Endothelial cell of umbilical vein (primary cell): ENCODE measurements at regions not wholly inside any gene's neighbourhood (a gene's known extent, or its start where the extent isn't known, plus 50 kb on each side); places are given as distances from the start of the nearest gene placed in this dataset.

Source experiments
- BruUV-seq: library from RNA; stranded (reverse); fragments of 400-500 nt; replicated peaks from 2 replicates; lab custom pipeline; 2021; lab: Mats Ljungman, UMichigan
- CTCF ChIA-PET: fragments of 300-600, 350-600 bp; sonication (Branson Sonifier 250); formaldehyde crosslinking; loops from one replicate; lab custom pipeline; 2021; ENCODE audit warnings: antibody characterized with exemption, inconsistent platforms; lab: Charles Lee
- POLR2A ChIA-PET: fragments of 300-600, 350-600 bp; sonication (Branson Sonifier 250); formaldehyde crosslinking; loops from one replicate; lab custom pipeline; 2021; ENCODE audit warnings: antibody characterized with exemption, inconsistent platforms; lab: Charles Lee
- DNase-seq: peaks from one replicate; pipeline ENCODE4 v3.0.0-alpha.2; 2011; ENCODE audit warnings: low read depth, low spot score
- FAIRE-seq: peaks from 2 replicates; lab custom pipeline; 2011; peaks lifted over from hg19 to GRCh38; lab: Jason Lieb, UNC
- H2AFZ ChIP-seq: 2 replicates; pipeline ENCODE4 v1.6.0; 2012; ENCODE audit warnings: low read depth, low read length, control low read depth, inconsistent platforms
- H3K27ac ChIP-seq: 2 replicates; pipeline ENCODE4 v1.5.1; 2011; ENCODE audit warnings: low read depth, mild to moderate bottlenecking, control low read depth, low read length, moderate library complexity; ENCODE audit not compliant: insufficient read depth
- H3K27me3 ChIP-seq, 2 experiments: 2 replicates each; pipeline versions ENCODE4 v1.6.0 to v1.6.1; 2011; ENCODE audit warnings: low read length in 2 of 2, mixed read lengths in 1 of 2; ENCODE audit not compliant: control insufficient read depth in 2 of 2, insufficient read depth in 2 of 2
- H3K36me3 ChIP-seq, 2 experiments: 2 replicates in 1 of 2; 3 replicates in 1 of 2; pipeline ENCODE4 v1.5.1; 2011; ENCODE audit warnings: low read length in 2 of 2, mild to moderate bottlenecking in 1 of 2, moderate library complexity in 1 of 2; ENCODE audit not compliant: control insufficient read depth in 2 of 2, insufficient read depth in 2 of 2; ENCODE audit errors: extremely low read depth in 1 of 2
- H3K4me1 ChIP-seq: 3 replicates; pipeline ENCODE4 v1.5.1; 2011; ENCODE audit warnings: mild to moderate bottlenecking, low read length; ENCODE audit not compliant: control insufficient read depth, insufficient read depth; ENCODE audit errors: extremely low read depth
- H3K4me2 ChIP-seq: 2 replicates; pipeline ENCODE4 v1.6.1; 2011; ENCODE audit warnings: low read length, control low read depth, mixed read lengths; ENCODE audit not compliant: insufficient read depth
- H3K4me3 ChIP-seq, 3 experiments: fragments of 200-600 bp in 1 of 3; sonication (generic), shearing (Covaris generic) in 1 of 3; replicated peaks in 1 of 3; 2 replicates each; pipeline ENCODE4 v1.5.1; 2011 to 2016; ENCODE audit warnings: control low read depth in 3 of 3, low read length in 3 of 3, mild to moderate bottlenecking in 2 of 3, inconsistent platforms in 1 of 3, low read depth in 1 of 3, moderate library complexity in 1 of 3; ENCODE audit not compliant: insufficient read depth in 1 of 3
- H3K79me2 ChIP-seq: 2 replicates; pipeline ENCODE4 v1.6.0; 2012; ENCODE audit warnings: low read length, inconsistent platforms; ENCODE audit not compliant: control insufficient read depth, insufficient read depth
- H3K9ac ChIP-seq: replicated peaks from 2 replicates; pipeline ENCODE3; 2011; ENCODE audit warnings: low read length, control low read depth; ENCODE audit not compliant: insufficient read depth; ENCODE audit errors: extremely low read depth
- H3K9me1 ChIP-seq: replicated peaks from 3 replicates; pipeline ENCODE4 v1.6.0; 2011; ENCODE audit warnings: mild to moderate bottlenecking, low read length; ENCODE audit not compliant: control insufficient read depth, insufficient read depth; ENCODE audit errors: extremely low read depth
- H3K9me3 ChIP-seq: replicated peaks from 2 replicates; pipeline ENCODE4 v1.5.1; 2012; ENCODE audit warnings: low read length, inconsistent platforms; ENCODE audit not compliant: control insufficient read depth, insufficient read depth
- H4K20me1 ChIP-seq: replicated peaks from 2 replicates; pipeline ENCODE3; 2011; ENCODE audit warnings: mild to moderate bottlenecking, low read length; ENCODE audit not compliant: control insufficient read depth, insufficient read depth; ENCODE audit errors: extremely low read depth
- EZH2 ChIP-seq: IDR thresholded peaks from 2 replicates; pipeline ENCODE4 v1.6.1; 2012; ENCODE audit warnings: borderline replicate concordance, low read depth, mild to moderate bottlenecking, moderate library complexity, low read length, inconsistent platforms; ENCODE audit not compliant: severe bottlenecking
- FOS ChIP-seq: IDR thresholded peaks from 2 replicates; pipeline ENCODE4 v1.6.1; 2011; ENCODE audit warnings: mild to moderate bottlenecking, low read length, moderate library complexity, borderline replicate concordance; ENCODE audit not compliant: insufficient read depth
- GATA2 ChIP-seq: IDR thresholded peaks from 2 replicates; pipeline ENCODE4 v1.7.0; 2011; ENCODE audit warnings: low read depth, mild to moderate bottlenecking, moderate library complexity, mixed read lengths, low read length; ENCODE audit not compliant: insufficient read length, insufficient read depth
- JUN ChIP-seq: IDR thresholded peaks from 2 replicates; pipeline ENCODE4 v1.6.1; 2011; ENCODE audit warnings: borderline replicate concordance, low read depth; ENCODE audit not compliant: insufficient read length, insufficient read depth
- MYC ChIP-seq: IDR thresholded peaks from one replicate; pipeline ENCODE4 v1.6.1; 2011; ENCODE audit warnings: mild to moderate bottlenecking, low read depth, low read length
- POLR2A ChIP-seq: IDR thresholded peaks from 2 replicates; pipeline ENCODE4 v1.6.1; 2012; ENCODE audit warnings: low read depth, mild to moderate bottlenecking, control low read depth, low read length
- POLR2AphosphoS5 ChIP-seq: IDR thresholded peaks from 2 replicates; pipeline ENCODE4 v1.6.1; 2012; ENCODE audit warnings: low read depth, mild to moderate bottlenecking, control low read depth, low read length, moderate library complexity; ENCODE audit not compliant: insufficient read depth
- dilution Hi-C: fragments of 300-500 bp; cut with MboI; formaldehyde crosslinking; loops from one replicate; pipeline ENCODE4 v1.15.0; 2019; ENCODE audit warnings: low sequenced_read_pairs; ENCODE audit not compliant: extremely low pct_ligation_motif_present
- intact Hi-C: fragments of 100-400 bp; cut with micrococcal nuclease; formaldehyde crosslinking; loops from one replicate; pipeline ENCODE4 v1.10.0; 2022
- TF ChIP-seq, protein P1 (sequence below), 2 donors: IDR thresholded peaks; 1 replicate in 1 of 2; 2 replicates in 1 of 2; pipeline ENCODE4 v1.5.1; 2011; ENCODE audit warnings: low read length in 2 of 2, mild to moderate bottlenecking in 2 of 2, moderate library complexity in 2 of 2, control low read depth in 1 of 2, inconsistent platforms in 1 of 2, low read depth in 1 of 2; ENCODE audit not compliant: insufficient read depth in 1 of 2; ENCODE audit errors: extremely low read depth in 1 of 2
- TF ChIP-seq, protein P2 (sequence below): IDR thresholded peaks from 2 replicates; pipeline ENCODE4 v1.6.1; 2011; ENCODE audit not compliant: insufficient read depth, insufficient read length

DNA sequence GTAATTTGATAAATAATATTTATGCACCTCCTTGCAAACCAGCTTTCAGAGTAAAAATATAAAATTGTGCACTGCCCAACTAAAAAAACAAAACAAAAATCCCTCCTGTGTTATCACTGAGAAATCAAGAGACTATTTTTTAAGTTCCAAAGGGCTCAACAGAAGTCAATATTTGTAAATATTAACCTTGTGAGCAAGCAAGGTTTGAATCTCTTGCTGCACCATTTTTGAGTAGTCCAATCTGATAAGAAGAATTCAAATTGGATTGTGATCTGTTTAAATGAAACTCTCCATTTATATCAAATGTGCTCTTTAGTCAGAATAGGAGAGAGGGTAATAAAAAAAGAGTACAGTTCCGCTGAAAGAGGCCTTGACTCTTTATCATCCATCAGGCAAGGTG, 520.2 kb downstream of the RAB28 start:
- Histone ChIP-seq H2AFZ (no peak overlapping the region), H3K27ac (no peak overlapping the region), H3K9me3 (peaks cover 2% of the 10 kb centered on the region), H3K36me3 (no peaks in the 10 kb centered on the region), H3K79me2 (no peaks in the 10 kb centered on the region), H3K9ac (no peak overlapping the region), H3K9me1 (no peaks in the 10 kb centered on the region), H3K4me3 (no peak overlapping the region), H3K4me2 (no peak overlapping the region), H4K20me1 (no peaks in the 10 kb centered on the region), H3K27me3 (no peaks in the 10 kb centered on the region), H3K4me1 (no peaks in the 10 kb centered on the region)
- intact Hi-C loops = no loop called here
- ChIA-PET POLR2A (no interaction called here), CTCF (no interaction called here)
- DNase-seq (no peak), FAIRE-seq (no peak)
- BruUV-seq = no TSS peak
- TF ChIP-seq, protein P1, sequence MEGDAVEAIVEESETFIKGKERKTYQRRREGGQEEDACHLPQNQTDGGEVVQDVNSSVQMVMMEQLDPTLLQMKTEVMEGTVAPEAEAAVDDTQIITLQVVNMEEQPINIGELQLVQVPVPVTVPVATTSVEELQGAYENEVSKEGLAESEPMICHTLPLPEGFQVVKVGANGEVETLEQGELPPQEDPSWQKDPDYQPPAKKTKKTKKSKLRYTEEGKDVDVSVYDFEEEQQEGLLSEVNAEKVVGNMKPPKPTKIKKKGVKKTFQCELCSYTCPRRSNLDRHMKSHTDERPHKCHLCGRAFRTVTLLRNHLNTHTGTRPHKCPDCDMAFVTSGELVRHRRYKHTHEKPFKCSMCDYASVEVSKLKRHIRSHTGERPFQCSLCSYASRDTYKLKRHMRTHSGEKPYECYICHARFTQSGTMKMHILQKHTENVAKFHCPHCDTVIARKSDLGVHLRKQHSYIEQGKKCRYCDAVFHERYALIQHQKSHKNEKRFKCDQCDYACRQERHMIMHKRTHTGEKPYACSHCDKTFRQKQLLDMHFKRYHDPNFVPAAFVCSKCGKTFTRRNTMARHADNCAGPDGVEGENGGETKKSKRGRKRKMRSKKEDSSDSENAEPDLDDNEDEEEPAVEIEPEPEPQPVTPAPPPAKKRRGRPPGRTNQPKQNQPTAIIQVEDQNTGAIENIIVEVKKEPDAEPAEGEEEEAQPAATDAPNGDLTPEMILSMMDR (IDR thresholded peaks at IDR 0.05; ENCODE audit: extremely low read depth in 1 of 2, insufficient read depth in 1 of 2, low read depth in 1 of 2, low read length in 2 of 2) = no peak
- TF ChIP-seq MYC (no peak), GATA2 (no peak), POLR2A (no peak), EZH2 (no peak), FOS (no peak), JUN (no peak), POLR2AphosphoS5 (no peak)
- TF ChIP-seq, protein P2, sequence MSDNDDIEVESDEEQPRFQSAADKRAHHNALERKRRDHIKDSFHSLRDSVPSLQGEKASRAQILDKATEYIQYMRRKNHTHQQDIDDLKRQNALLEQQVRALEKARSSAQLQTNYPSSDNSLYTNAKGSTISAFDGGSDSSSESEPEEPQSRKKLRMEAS = no peak
- dilution Hi-C loops = no loop called here
